IPS DF 6.9 (cell line): ENCODE measurements at regions not wholly inside any gene's neighbourhood (a gene's known extent, or its start where the extent isn't known, plus 50 kb on each side); places are given as distances from the start of the nearest gene placed in this dataset.

Source experiments
- DNase-seq: peaks from one replicate; pipeline ENCODE4 v3.0.0-alpha.2; 2013; ENCODE audit warnings: low read depth, low spot score
- H3K27ac ChIP-seq: one replicate; pipeline ENCODE4 v1.5.1; 2013; ENCODE audit warnings: low read length, control low read depth
- H3K27me3 ChIP-seq: 2 replicates; pipeline ENCODE4 v1.6.1; 2013; ENCODE audit warnings: mild to moderate bottlenecking, low read length; ENCODE audit not compliant: control insufficient read depth, insufficient read depth
- H3K36me3 ChIP-seq: 2 replicates; pipeline ENCODE4 v1.6.1; 2013; ENCODE audit warnings: low read length; ENCODE audit not compliant: control insufficient read depth, insufficient read depth
- H3K4me1 ChIP-seq: 2 replicates; pipeline ENCODE4 v1.6.1; 2013; ENCODE audit warnings: low read length; ENCODE audit not compliant: control insufficient read depth, insufficient read depth
- H3K4me3 ChIP-seq: 2 replicates; pipeline ENCODE4 v1.5.1; 2013; ENCODE audit warnings: mild to moderate bottlenecking, low read length
- H3K9me3 ChIP-seq: 2 replicates; pipeline ENCODE4 v1.6.1; 2013; ENCODE audit warnings: low read length, inconsistent platforms; ENCODE audit not compliant: control insufficient read depth, insufficient read depth
- WGBS: extraction: QIAGEN DNeasy Blood & Tissue Kit; methylation state at CpG from one replicate; pipeline ENCODE4 v1.1.7; 2013; ENCODE audit warnings: mixed read lengths, missing lambda C conversion rate; ENCODE audit not compliant: insufficient read length, insufficient coverage; 5-methylcytosine and 5-hydroxymethylcytosine counted together

DNA sequence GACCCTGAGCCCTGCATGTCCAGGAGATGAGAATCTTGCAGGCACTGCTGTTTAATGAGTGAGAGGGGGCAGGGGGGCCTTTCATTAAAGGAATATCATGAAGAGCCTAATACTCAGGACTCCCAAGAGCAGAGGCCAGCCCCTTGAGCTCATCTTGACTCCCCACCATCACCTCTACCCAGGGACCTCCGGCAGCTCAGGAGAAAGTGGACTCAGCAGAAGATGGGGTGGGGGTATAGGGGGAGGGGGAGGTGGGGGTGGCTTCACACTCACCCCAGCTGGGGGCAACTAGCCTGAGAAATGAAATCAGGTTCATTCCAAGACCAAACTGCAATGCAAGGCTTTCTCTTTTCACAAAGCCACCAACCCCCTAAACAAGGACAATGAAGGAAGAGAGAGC lies 575.6 kb upstream of the MKI67 start:
- Histone ChIP-seq H3K27ac (no peak overlapping the region), H3K27me3 (no peaks in the 10 kb centered on the region), H3K4me1 (no peaks in the 10 kb centered on the region), H3K9me3 (no peaks in the 10 kb centered on the region), H3K36me3 (no peaks in the 10 kb centered on the region), H3K4me3 (no peak overlapping the region)
- no peak for DNase-seq
- WGBS, result no CpG with 5 or more reads among the region's 1 CpG

DNA sequence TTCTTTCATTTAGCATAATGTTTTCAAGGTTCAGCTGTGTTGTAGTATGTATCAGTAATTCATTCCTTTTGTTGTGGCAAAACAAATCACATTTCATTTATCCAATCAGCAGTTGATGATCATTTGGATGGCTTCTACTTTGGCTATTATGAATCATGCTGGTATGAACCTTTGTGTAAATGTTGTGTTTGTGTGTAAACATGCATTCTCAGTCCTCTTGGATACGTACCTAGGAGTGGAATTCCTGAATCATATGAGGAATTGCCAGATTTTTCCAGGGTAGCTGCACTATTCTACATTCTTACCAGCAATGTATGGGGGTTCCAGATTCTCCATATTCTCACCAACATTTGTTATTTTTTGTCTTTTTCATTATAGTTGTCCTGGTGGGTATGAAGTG lies 578.5 kb upstream of the MKI67 start:
- Histone ChIP-seq H3K4me3 (no peak overlapping the region), H3K4me1 (no peaks in the 10 kb centered on the region), H3K9me3 (no peaks in the 10 kb centered on the region), H3K36me3 (no peaks in the 10 kb centered on the region), H3K27me3 (no peaks in the 10 kb centered on the region), H3K27ac (no peak overlapping the region)
- WGBS, result no CpG with 5 or more reads among the region's 1 CpG
- DNase-seq, result no peak

- no peak for DNase-seq
- Histone ChIP-seq H3K27me3 (no peaks in the 10 kb centered on the region), H3K36me3 (no peaks in the 10 kb centered on the region), H3K4me1 (no peaks in the 10 kb centered on the region), H3K4me3 (no peak overlapping the region), H3K9me3 (no peaks in the 10 kb centered on the region), H3K27ac (no peak overlapping the region)
- no CpG with 5 or more reads among the region's 9 CpGs for WGBS
Observed at GRCh38 chr10:128708182-128708581, 582.0 kb upstream of the MKI67 start.

DNA sequence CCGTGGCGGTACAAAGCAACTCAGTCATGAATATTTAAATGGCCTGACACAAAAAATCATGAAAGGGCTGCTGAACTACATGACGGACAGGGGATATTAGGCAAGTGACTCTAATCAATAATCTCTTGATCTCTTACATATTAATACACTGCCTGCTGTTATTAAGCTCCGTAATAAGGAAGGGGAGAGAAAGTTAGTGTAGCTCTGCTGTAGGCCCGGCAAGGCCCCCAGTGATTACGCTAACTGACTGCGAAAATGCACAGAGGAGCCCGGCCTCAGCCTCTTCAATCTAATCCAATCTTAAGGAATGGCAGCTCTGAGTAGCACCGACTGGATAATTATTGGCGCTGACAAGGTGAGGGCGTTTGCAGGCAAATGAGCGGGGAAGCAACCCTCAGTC lies 583.5 kb upstream of the MKI67 start:
- no peaks in the 10 kb centered on the region for H3K27me3 ChIP-seq
- WGBS, result no CpG with 5 or more reads among the region's 12 CpGs
- H3K27ac ChIP-seq, result no peak overlapping the region
- DNase-seq, result no peak
- no peaks in the 10 kb centered on the region for H3K9me3 ChIP-seq
- no peaks in the 10 kb centered on the region for H3K4me1 ChIP-seq
- H3K36me3 ChIP-seq, result no peaks in the 10 kb centered on the region
- no peak overlapping the region for H3K4me3 ChIP-seq

DNA sequence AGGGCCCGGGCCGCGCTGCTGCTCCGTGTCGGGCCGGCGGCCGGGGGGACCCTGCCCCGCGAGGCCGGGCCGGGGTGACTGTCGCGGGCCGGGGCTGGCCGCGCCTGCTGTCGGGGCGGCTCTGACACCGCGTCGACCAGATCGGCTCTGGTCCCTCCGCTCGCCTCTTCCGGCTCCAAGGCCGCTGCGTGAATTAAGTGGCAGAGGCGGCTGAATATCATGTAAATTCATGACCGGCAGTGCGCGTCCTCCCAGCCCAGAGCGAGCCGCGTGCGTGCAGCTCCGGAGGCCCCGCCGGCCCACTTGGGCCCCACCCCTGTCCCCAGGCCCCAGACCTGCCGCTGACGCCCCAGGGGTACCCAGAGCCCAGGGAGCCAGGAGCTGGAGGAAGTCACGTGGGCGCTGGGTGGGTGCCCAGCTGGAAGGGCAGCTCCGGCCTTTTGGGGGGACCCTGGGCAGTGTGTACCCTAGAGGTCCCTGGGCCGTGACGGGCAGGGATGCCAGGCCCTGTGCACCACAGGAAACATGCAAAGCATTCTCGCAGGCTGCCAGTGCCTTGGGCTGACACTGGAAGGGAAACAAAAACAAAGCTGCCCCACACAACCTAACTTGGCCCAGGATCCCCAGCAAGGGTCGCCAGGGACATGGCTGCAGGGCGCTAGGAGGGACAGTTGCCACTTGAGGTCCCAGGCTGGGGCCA lies 584.0 kb upstream of the MKI67 start:
- no CpG with 5 or more reads among the region's 49 CpGs for WGBS
- no peak overlapping the region for H3K4me3 ChIP-seq

DNA sequence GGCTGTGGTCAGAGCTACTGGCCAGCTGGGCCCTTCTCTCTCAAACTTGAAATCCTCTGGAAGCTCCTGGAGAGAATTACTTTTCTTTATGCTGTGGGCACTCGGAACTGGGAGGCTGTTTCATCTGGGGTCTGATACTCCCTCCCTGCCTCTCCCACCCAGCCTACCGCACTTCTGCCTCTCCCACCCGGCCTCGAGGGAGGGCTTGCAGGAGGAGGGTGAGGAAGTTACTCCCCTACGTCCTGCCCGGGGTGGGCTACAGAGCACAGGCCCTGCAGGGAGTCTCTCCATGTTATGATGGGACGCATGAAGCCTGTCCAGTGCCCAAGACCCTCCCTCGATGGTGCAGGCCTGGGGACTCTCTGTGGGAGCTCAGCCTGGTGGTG lies 584.6 kb upstream of the MKI67 start:
- Histone ChIP-seq H3K27ac (no peak overlapping the region), H3K9me3 (no peaks in the 10 kb centered on the region), H3K4me3 (no peak overlapping the region), H3K4me1 (no peaks in the 10 kb centered on the region), H3K27me3 (no peaks in the 10 kb centered on the region), H3K36me3 (no peaks in the 10 kb centered on the region)
- no peak for DNase-seq
- no CpG with 5 or more reads among the region's 8 CpGs for WGBS

More for the DNA sequence above, 584.0 kb upstream of the MKI67 start:
- Histone ChIP-seq H3K9me3 (no peaks in the 10 kb centered on the region), H3K27me3 (no peaks in the 10 kb centered on the region), H3K4me1 (no peaks in the 10 kb centered on the region), H3K27ac (no peak overlapping the region), H3K36me3 (no peaks in the 10 kb centered on the region)
- no peak for DNase-seq

DNA sequence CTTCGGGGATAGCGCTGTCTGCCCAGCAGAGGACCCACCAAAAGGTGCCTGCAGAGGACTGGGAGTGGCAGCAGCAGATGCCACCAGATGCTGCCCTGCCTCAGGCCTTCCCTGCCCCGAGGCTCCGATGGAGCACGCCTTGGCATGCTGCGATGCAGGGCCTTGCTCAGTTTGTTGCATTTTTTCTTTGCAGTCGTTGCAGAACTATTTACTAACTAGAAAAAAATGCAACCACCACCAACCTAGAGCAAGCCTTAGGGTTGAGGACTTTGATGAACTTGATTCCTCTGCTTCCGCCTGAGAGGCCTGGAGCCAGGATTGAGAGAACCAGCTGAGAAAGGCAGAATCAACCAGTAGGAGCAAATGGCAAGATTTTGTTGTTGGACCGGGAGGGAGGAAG lies 585.6 kb upstream of the MKI67 start:
- no peaks in the 10 kb centered on the region for H3K4me1 ChIP-seq
- H3K27me3 ChIP-seq, result no peaks in the 10 kb centered on the region
- H3K4me3 ChIP-seq, result no peak overlapping the region
- no peaks in the 10 kb centered on the region for H3K36me3 ChIP-seq
- no peaks in the 10 kb centered on the region for H3K9me3 ChIP-seq
- H3K27ac ChIP-seq, result no peak overlapping the region
- no CpG with 5 or more reads among the region's 9 CpGs for WGBS
- DNase-seq, result no peak

DNA sequence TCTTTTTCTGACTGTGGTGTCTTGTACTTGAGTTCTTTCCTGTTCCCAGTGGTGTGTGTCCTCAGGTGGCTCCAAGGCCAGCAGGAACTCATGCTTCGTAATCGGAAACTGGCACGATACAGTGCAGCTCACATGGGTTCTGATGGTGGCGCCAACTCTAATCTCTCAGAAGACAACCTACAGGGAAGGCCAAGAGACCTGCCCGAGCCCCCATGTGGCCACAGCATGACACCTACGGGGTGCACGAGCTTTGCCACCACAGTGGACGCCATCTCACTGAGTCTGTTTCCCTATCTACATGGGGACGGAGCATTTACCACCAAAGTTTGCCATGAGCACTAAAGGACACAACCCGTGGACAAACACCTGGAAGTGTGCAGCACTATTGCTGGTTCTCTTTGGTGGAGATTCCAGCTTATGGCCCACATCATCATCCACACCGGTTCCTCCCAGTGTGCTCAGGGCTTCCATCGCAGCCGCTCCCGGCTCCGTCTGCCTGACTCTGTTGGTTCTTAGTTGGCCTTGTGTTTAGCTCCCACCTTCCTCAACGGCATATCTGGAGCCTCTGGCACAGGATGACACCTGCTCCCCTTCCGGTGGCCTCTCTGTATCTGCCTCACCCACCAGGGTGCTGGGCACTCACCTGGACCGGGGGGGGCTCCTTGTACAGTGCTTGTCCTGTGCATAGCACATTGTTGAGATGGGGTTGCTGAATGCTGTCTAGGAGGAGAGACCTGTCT lies 586.6 kb upstream of the MKI67 start:
- Histone ChIP-seq H3K4me3 (no peak overlapping the region), H3K27me3 (no peaks in the 10 kb centered on the region), H3K9me3 (no peaks in the 10 kb centered on the region), H3K27ac (no peak overlapping the region), H3K4me1 (no peaks in the 10 kb centered on the region), H3K36me3 (no peaks in the 10 kb centered on the region)
- DNase-seq, result no peak
- WGBS, result no CpG with 5 or more reads among the region's 18 CpGs

DNA sequence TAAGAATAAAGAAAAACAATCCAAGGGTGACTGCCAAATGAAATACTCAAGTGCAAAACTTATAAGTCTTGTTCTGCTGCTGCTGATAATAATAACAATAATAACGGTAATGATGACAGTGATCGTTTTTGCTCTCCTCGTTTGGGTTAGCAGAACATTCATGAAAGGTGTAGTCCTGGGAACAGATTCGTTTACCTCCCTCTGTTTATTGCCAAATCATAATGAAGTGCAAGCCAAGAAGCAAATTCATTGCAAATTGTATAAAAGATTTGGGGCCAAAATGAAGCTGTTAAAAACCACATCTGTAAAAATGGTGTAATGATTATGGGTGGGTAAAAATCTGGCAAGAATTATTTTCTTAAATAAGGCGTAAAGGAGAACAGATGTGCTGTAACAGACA lies 587.2 kb upstream of the MKI67 start:
- no peak for DNase-seq
- H3K27ac ChIP-seq, result no peak overlapping the region
- no peaks in the 10 kb centered on the region for H3K4me1 ChIP-seq
- H3K4me3 ChIP-seq, result no peak overlapping the region
- H3K27me3 ChIP-seq, result no peaks in the 10 kb centered on the region
- 100% methylated on average over 1 of the region's 5 CpGs for WGBS
- H3K9me3 ChIP-seq, result no peaks in the 10 kb centered on the region
- no peaks in the 10 kb centered on the region for H3K36me3 ChIP-seq

DNA sequence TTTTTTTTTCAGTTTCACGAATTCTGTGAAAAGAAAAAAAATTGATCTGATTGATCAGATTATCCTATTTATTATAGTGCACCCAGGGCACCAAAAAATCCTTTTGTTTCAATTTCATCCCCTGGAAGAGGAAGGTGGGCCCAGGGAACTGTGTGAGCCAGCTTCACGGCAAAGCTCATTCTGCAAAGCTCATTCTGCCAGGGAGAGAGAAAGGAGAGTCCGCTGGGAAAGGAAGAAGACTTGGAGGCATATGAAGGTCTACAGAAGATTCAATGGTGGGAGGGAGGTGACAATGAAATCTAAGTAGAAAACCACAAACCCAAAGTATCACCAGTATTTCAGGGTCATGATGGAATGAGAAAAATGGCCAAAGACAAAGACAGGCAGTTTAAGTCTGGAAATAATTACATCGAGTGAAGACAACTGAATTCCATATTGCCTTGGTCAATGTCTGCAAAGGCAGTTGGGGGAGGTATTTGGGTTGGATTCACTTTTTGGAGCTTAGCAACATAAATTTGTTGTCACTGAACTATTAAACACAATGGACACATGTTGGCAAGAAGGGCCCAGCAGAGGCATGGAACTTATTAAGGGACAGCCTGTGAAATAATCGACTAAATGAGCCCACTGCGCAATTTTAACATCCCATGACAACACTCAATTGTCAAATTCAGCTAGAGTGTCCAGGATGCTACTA lies 587.8 kb upstream of the MKI67 start:
- no peaks in the 10 kb centered on the region for H3K36me3 ChIP-seq
- H3K4me3 ChIP-seq, result no peak overlapping the region
- H3K27ac ChIP-seq, result no peak overlapping the region
- no CpG with 5 or more reads among the region's 6 CpGs for WGBS
- H3K27me3 ChIP-seq, result no peaks in the 10 kb centered on the region
- no peaks in the 10 kb centered on the region for H3K9me3 ChIP-seq
- H3K4me1 ChIP-seq, result no peaks in the 10 kb centered on the region
- DNase-seq, result no peak
